Dedifferentiated amniotic fluid mesenchymal stem cell (primary cell): ENCODE measurements at regions not wholly inside any gene's neighbourhood (a gene's known extent, or its start where the extent isn't known, plus 50 kb on each side); places are given as distances from the start of the nearest gene placed in this dataset.
"Not testable (repeated sequence)": the region's sequence is repeated elsewhere in the genome, so short reads cannot be mapped to it uniquely, and the experiment has no call there.

Source experiments
- DNase-seq: peaks from one replicate; pipeline ENCODE4 v3.0.0-alpha.2; 2016; ENCODE audit errors: extremely low spot score

DNA sequence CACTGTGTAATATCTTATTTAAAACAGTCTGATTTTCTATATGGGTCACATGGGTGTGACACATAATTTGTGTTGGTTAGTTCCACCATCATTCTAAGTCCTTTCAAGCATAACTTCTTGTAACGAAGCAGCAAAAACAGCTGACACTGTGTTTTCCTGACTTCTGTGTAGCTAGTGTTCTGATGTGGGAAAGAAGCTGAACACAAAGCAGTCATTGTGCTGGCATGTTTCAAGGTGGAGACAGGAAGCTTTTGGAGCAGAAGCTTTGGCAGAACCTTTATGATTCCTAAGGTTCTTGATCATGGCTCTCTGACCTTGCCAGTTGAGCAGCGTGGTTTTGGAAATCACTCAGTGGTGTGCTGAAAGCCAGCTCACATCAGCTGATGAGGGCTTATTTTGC is 351.7 kb upstream of the MDGA2 start:
- no peak for DNase-seq

- no peak for DNase-seq
Measured at GRCh38 chr14:48023881-48024280, 348.5 kb upstream of the MDGA2 start.

- DNase-seq = not testable (repeated sequence)
Measured at GRCh38 chr14:48011484-48011883, 336.1 kb upstream of the MDGA2 start.

GRCh38 chr14:48008646-48009045 is 333.2 kb upstream of the MDGA2 start:
- no peak for DNase-seq

- no peak for DNase-seq
Measured at GRCh38 chr14:48005986-48006385, 330.6 kb upstream of the MDGA2 start.

GRCh38 chr14:47993883-47994282 is 318.5 kb upstream of the MDGA2 start:
- DNase-seq = no peak

GRCh38 chr14:47988175-47988574 is 312.8 kb upstream of the MDGA2 start:
- no peak for DNase-seq

GRCh38 chr14:47978871-47979270 is 303.5 kb upstream of the MDGA2 start:
- no peak for DNase-seq

DNA sequence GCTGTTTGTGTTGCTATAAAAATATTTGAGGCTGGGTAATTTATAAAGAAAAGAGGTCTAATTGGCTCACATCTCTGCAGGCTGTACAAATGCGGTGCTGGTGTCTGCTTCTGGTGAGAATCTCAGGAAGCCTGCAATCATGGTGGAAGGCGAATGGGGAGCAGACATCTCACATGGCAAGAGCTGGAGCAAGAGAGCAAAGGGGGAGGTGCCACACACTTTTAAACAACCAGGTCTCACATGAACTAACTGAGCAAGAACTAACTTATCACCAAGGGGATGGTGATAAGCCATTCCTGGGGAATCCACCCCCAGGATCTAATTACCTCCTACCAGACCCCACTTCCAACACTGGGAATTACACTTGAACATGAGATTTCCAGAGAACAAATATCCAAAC is 300.7 kb upstream of the MDGA2 start:
- DNase-seq = no peak

GRCh38 chr14:47966076-47966810 is 290.8 kb upstream of the MDGA2 start:
- no peak for DNase-seq

DNA sequence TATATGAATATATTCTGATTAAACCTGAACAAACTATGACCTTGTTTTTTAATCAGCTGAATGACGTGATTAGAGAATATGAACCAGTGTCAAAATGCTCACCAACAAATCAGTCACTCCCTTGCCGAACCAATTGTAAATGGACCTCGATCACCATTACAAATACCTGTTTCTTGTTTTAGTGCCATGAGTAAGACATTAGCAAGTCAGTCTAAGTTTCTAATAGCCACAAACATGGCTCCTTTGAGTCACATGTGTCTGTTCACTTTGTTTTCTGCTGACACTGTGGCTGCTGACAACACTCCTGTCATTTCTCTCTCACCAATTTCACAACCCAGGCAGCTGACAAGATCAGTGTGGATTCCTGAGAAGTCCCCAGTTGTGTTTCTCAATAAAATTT is 286.2 kb upstream of the MDGA2 start:
- DNase-seq = no peak

DNA sequence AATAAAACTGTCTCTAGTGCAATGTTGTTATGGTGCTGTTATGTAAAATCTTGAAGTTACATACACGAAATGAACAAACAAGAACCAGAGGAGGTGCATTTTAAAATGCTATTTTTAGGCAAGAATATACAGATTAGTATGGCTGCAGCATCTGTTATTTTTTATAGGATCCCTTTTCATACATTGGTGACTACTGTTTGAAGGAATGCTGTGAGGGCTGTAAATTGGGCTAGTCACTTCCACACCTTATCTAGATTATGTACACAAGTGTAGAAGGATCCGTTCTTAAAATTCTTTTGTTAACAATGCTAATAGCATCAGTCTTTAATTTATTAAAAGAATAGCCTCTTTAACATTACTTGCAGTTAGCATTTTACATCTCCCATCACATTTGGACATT is 284.3 kb upstream of the MDGA2 start:
- DNase-seq = no peak

DNA sequence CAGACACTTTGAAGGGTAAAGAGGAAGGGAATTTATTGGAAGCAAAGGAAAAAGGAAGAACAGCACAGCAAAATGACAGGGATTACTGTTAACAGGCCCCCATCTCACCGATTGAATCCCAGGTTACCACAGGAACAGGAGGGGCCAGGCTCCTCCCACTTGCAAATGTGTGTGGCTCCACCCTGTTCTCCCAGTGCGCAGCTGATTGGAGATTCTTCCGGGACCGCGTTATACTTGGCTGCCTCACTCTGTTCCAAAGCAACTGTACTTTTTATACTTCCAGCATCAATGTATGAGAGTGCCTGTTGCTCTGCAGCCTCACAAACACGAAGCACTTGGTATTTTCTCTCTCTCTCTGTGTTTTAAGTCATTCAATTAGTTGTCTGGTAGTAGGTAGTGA is 273.6 kb upstream of the MDGA2 start:
- no peak for DNase-seq

DNA sequence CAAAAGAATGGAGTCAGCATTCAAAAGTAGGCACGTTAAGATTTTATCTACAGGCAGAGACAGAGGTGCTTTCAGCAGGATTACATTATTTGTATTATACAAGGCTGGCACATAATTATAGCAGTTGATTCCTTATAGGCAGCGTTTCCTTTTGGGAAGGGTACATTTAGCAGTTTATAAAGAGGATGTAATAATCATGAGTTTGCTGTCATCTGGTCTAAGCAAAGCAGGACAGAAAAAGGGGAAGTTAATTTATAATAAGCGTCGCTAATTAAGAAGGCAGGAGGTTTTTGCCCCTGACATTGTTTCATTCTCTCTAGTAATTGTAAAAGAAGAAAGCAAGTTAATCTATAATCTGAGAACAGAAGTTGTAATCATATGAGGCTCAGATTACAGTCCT is 259.9 kb upstream of the MDGA2 start:
- no peak for DNase-seq

GRCh38 chr14:47929334-47929733 is 253.9 kb upstream of the MDGA2 start:
- no peak for DNase-seq

DNA sequence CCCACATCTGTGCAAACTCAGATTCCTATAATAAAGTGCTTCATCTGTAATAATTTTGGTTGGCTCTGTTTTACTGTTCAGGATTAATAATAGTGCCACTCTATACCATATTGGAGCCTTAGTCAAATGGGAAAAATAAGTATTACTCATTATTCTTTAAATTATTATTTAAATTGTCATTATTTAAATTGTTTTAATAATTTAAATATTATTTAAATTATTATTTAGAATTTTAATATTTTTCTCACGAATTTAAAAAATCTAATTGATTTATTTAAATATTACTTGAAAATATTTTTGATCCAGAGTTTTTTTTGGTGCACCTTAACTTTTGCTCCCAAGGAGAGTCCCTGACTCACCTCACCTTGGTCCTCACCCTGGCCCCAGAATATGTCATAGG is 245.7 kb upstream of the MDGA2 start:
- DNase-seq = no peak

DNA sequence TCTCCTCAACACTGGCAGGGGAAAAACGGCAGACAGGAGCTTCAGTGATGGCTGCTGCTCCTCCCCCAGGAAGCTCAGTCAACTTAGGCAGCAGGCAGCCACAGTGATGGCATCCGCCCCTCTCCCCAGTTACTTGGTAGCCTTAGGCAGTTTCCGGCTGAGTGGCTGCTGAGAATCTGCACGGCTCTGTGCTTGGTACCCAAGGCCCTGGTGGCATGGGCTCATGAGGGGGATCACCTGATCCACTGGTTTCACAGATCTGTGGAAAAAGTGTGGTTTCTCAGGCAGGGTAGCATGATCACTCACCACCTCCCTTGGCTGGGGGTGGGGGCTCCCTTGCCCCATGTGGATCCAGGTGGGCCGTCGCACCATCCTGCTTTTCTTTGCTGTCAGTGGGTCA is 244.6 kb upstream of the MDGA2 start:
- DNase-seq = no peak

- DNase-seq = no peak
Measured at GRCh38 chr14:47919334-47919846, 244.0 kb upstream of the MDGA2 start.

DNA sequence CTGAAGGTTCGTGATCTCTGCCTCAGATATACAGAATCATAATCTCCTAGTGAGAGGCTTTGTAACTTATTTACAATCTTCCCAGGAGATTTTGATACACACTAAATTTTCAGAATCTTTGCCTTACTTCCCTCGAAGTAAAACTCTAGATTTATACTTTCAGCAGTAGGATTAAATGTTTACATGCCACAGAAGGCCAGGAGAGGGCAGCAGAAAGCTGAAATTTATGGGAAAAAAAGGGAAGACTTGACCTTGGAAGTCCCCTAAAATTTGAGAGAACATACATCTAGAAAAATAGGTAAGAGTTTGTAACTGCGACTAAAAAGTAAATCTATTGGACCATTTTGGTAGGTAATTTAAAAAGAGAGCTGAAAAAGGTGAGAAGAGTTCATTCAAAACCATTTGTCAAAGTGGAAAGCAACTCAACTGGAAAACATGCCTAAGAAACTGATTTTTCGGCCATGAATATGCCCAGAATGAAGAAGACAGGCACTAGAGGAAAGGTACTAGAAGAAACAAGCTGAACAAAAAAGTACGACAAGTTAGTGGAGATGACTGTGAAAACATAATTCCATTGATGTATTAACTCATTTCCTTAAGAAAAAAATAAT is 242.0 kb upstream of the MDGA2 start:
- no peak for DNase-seq

GRCh38 chr14:47901141-47901540 is 225.7 kb upstream of the MDGA2 start:
- not testable (repeated sequence) for DNase-seq

GRCh38 chr14:47899685-47900084 is 224.3 kb upstream of the MDGA2 start:
- DNase-seq = no peak

DNA sequence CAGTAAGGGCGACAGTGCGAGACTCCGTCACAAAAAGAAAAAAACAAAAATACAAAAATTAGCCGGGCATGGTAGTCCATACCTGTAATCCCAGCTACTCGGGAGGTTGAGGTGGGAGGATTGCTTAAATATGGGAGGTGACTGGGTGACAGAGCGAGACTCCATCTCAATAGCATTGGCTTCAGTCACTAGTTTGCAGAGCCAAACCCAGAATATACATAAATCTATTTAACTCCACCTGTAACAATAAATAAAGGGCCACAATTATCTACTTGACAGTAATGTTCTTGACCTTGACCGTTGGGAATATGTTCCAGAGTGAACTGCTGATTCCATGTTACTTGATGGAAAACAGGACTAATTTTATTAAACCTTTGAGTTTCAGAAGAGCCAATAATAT is 198.9 kb upstream of the MDGA2 start:
- no peak for DNase-seq

DNA sequence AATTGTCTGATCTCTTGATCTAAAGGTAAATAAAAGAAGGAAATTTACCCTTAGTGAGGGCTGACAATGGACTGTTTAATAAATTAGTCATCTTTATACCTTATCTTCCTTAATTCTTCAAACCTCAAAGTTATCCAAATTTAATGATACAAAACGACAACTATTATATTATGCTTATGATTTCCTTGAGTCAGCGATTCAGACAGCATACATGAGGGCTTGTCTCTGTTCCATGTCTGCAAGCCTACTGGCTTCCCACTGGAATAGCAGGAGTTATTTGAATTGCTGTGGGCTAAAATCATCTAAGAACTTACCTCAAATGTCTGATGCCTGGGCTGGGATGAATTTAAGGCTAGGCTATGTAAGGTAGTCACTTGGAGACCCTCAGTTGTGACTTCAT is 197.2 kb upstream of the MDGA2 start:
- DNase-seq = no peak

- no peak for DNase-seq
Measured at GRCh38 chr14:47863441-47863840, 188.0 kb upstream of the MDGA2 start.
